MM.1S (cell line): ENCODE measurements at regions not wholly inside any gene's neighbourhood (a gene's known extent, or its start where the extent isn't known, plus 50 kb on each side); places are given as distances from the start of the nearest gene placed in this dataset.

Experiments used
- EZH2 ChIP-seq: fragments of 300-600 bp; sonication (generic); optimal IDR thresholded peaks from 2 replicates; pipeline ENCODE3; 2017; ENCODE audit warnings: low read depth, mild to moderate bottlenecking, antibody characterized with exemption, low read length, mixed read lengths
- TF ChIP-seq, protein P1 (sequence below): fragments of 300-600 bp; sonication (generic); IDR thresholded peaks from 2 replicates; pipeline ENCODE4 v1.5.1; 2016; ENCODE audit warnings: antibody characterized with exemption, low read length, mixed read lengths

DNA sequence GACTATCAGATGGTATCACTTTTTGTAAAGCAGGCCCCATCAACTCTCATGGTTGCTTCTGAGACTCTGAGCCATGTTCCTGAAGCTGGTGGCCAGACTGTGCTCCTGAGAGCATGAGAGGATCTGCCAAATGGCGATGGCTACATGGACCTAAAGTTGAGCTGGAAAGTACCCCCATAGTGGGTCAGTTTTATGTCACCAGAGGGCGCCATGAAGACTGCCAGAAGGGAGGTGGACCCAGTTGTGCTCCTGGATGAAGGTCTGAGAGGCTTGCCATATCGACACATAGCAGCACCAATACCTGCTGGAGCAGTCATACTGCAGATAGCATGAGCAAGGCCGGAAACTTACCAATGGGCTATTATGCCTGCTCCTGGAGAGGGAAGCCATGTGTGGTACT lies 105.7 kb downstream of the SLITRK2 start:
- TF ChIP-seq, protein P1, sequence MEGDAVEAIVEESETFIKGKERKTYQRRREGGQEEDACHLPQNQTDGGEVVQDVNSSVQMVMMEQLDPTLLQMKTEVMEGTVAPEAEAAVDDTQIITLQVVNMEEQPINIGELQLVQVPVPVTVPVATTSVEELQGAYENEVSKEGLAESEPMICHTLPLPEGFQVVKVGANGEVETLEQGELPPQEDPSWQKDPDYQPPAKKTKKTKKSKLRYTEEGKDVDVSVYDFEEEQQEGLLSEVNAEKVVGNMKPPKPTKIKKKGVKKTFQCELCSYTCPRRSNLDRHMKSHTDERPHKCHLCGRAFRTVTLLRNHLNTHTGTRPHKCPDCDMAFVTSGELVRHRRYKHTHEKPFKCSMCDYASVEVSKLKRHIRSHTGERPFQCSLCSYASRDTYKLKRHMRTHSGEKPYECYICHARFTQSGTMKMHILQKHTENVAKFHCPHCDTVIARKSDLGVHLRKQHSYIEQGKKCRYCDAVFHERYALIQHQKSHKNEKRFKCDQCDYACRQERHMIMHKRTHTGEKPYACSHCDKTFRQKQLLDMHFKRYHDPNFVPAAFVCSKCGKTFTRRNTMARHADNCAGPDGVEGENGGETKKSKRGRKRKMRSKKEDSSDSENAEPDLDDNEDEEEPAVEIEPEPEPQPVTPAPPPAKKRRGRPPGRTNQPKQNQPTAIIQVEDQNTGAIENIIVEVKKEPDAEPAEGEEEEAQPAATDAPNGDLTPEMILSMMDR, result no peak
- no peak for TF ChIP-seq EZH2
